ENCODE measurements at regions not wholly inside any gene's neighbourhood (a gene's known extent, or its start where the extent isn't known, plus 50 kb on each side); places are given as distances from the start of the nearest gene placed in this dataset.

DNA sequence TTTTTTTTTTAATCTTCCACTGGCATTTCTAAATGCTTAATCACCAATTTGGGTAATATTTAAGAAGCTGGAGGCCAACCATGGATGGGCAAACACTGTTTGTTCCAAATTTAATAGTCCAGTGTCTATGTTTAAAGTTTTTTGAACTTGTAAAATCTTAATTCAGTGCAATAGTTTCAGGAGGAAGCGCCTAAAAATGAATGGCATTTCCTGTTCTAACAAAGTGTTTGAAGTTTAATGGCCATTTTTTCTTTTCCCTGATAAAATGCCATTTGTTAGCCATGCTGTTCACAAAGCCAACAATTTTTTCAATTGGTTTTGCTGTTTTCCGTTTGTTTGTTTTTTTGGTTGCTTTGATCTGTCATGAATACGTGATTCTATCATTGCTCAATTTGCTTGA, 552.1 kb downstream of the LMO4 start:
- ATAC-seq, result no peak

DNA sequence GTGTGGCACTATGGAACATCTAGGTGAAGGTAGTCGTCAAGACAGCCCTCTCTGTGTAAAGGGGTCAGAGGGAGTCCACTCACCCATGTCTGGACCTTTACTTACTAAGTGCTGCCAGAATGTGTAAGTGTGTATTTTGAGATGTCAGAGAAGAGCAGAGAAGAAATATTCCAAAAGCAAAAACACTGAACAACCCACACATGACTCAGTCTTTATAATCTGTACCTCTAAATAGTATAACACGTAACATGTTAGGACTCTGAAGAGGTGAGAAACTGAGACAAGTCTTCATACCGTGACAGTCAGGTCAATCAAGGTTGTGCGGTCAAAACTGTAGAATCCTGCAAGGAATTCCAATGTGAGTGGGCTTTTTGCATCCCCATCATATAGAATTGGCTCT, 555.2 kb downstream of the LMO4 start:
- DNase-seq (no peak), ATAC-seq (no peak)
- Histone ChIP-seq H3K4me3 (no peak overlapping the region), H3K27me3 (no peaks in the 10 kb centered on the region), H3K9me3 (no peaks in the 10 kb centered on the region), H3K27ac (no peak overlapping the region), H3K36me3 (no peaks in the 10 kb centered on the region), H3K4me1 (no peaks in the 10 kb centered on the region)
- WGBS, 4 donors, result 84 to 89% (median 84%) methylated on average over 4 of the region's 4 CpGs
- TF ChIP-seq, protein P1, sequence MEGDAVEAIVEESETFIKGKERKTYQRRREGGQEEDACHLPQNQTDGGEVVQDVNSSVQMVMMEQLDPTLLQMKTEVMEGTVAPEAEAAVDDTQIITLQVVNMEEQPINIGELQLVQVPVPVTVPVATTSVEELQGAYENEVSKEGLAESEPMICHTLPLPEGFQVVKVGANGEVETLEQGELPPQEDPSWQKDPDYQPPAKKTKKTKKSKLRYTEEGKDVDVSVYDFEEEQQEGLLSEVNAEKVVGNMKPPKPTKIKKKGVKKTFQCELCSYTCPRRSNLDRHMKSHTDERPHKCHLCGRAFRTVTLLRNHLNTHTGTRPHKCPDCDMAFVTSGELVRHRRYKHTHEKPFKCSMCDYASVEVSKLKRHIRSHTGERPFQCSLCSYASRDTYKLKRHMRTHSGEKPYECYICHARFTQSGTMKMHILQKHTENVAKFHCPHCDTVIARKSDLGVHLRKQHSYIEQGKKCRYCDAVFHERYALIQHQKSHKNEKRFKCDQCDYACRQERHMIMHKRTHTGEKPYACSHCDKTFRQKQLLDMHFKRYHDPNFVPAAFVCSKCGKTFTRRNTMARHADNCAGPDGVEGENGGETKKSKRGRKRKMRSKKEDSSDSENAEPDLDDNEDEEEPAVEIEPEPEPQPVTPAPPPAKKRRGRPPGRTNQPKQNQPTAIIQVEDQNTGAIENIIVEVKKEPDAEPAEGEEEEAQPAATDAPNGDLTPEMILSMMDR (IDR thresholded peaks at IDR 0.05), result no peak
- TF ChIP-seq POLR2A (IDR thresholded peaks at IDR 0.05), result no peak
- intact Hi-C loops (cut with DNase I), result no loop called here

More for the DNA sequence above, 552.1 kb downstream of the LMO4 start:
- intact Hi-C loops (cut with DNase I), result no loop called here
- Histone ChIP-seq H3K27me3 (no peaks in the 10 kb centered on the region), H3K36me3 (no peaks in the 10 kb centered on the region), H3K4me3 (no peak overlapping the region), H3K4me1 (no peaks in the 10 kb centered on the region), H3K27ac (no peak overlapping the region), H3K9me3 (no peaks in the 10 kb centered on the region)
- 65 to 81% (median 72%) methylated on average over 3 of the region's 3 CpGs for whole genome bisulfite sequencing, 4 donors
- TF ChIP-seq, protein P1 (IDR thresholded peaks at IDR 0.05), result no peak
- no peak for TF ChIP-seq POLR2A (IDR thresholded peaks at IDR 0.05)
- no peak for DNase-seq

DNA sequence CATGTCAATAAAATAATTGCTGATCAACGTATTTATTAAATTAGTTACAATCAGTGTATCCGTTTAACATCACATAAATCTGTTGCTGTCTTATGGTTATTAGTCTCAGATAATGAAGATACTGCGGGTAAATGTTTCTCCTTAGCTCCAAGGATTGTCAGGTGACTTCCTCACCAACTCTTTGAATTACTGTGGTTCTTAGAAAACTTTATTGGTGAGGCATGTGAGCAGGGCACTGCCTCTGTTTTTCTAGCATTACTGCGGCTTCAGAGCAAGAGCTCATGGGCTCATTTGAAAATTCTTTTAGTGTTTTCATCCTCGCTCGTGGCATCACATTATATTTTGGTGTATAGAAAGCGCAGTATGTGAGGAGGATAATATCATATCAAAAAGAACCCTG, 555.9 kb downstream of the LMO4 start:
- TF ChIP-seq POLR2A (IDR thresholded peaks at IDR 0.05), result no peak
- TF ChIP-seq, protein P1 (IDR thresholded peaks at IDR 0.05), result no peak
- DNase-seq (no peak), ATAC-seq (no peak)
- Histone ChIP-seq H3K27ac (no peak overlapping the region), H3K9me3 (no peaks in the 10 kb centered on the region), H3K27me3 (no peaks in the 10 kb centered on the region), H3K36me3 (no peaks in the 10 kb centered on the region), H3K4me1 (no peaks in the 10 kb centered on the region), H3K4me3 (no peak overlapping the region)
- intact Hi-C loops (cut with DNase I), result no loop called here
- 90 to 93% (median 92%) methylated on average over 7 of the region's 7 CpGs for WGBS, 4 donors

DNA sequence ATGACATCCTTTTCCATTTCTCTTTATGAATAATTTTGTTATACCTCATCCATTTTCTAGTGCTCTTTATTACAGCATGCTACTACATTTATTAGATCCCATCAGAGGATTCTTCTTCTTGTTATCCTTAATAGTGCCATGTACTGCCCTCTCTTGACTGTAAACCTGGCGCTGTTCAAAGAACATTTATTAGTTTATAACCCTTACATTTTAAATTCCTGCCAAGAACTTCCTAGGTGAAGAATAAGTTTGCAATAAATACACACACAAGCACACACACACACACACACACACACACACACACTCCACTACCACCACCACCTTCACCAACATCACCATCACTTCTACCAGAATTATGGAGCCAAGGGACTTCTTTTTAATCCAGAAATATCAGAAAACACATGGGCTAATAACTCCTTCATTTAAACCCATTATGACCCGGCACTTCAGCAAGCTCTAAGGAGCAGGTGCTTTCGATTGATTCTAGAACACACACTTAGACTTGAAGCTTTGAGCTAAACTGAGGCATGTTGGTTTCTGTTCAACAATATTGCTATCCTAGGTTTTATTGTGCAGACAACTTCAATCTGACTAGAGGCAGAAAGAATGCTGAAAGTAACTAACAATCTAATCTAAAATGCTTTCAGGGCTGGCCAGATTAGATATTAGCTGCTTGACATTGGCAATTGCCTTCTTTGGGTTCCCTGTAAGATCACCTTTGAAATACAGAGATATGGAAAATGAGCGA, 556.8 kb downstream of the LMO4 start:
- DNase-seq, result no peak
- ATAC-seq, result no peak
- Histone ChIP-seq H3K36me3 (no peaks in the 10 kb centered on the region), H3K9me3 (no peaks in the 10 kb centered on the region), H3K4me3 (no peak overlapping the region), H3K27me3 (no peaks in the 10 kb centered on the region), H3K27ac (no peak overlapping the region), H3K4me1 (no peaks in the 10 kb centered on the region)
- 85 to 88% (median 87%) methylated on average over 4 of the region's 4 CpGs for WGBS, 4 donors
- TF ChIP-seq, protein P1 (IDR thresholded peaks at IDR 0.05), result no peak
- no peak for TF ChIP-seq POLR2A (IDR thresholded peaks at IDR 0.05)
- intact Hi-C loops (cut with DNase I), result no loop called here
